Activated CD4-positive, alpha-beta memory T cell treated with anti-CD3 and anti-CD28 coated beads, Interleukin-2, amount 10 ng/mL, durations not matched to agents 7 days and 5 days (primary cell): ENCODE measurements at regions not wholly inside any gene's neighbourhood (a gene's known extent, or its start where the extent isn't known, plus 50 kb on each side); places are given as distances from the start of the nearest gene placed in this dataset.

Experiments
- CTCF ChIA-PET: fragments of 350-600 bp; sonication (Branson Sonifier 250); formaldehyde crosslinking; loops from one replicate; lab custom pipeline; 2021; ENCODE audit warnings: antibody characterized with exemption, inconsistent platforms; lab: Charles Lee
- POLR2A ChIA-PET: fragments of 350-600 bp; sonication (Branson Sonifier 250); formaldehyde crosslinking; loops from one replicate; lab custom pipeline; 2021; ENCODE audit warnings: antibody characterized with exemption; lab: Charles Lee
- DNase-seq: peaks from one replicate; pipeline ENCODE4 v3.0.0-alpha.2; 2020
- H3K27ac Mint-ChIP-seq: one replicate; pipeline ENCODE4 v1.8.0; 2021; ENCODE audit warnings: mild to moderate bottlenecking, mixed read lengths
- H3K27me3 Mint-ChIP-seq: one replicate; pipeline ENCODE4 v1.8.0; 2021; ENCODE audit warnings: mixed read lengths
- H3K36me3 Mint-ChIP-seq: one replicate; pipeline ENCODE4 v1.8.0; 2021; ENCODE audit warnings: low read depth, mixed read lengths
- H3K4me1 Mint-ChIP-seq: one replicate; pipeline ENCODE4 v1.8.0; 2021; ENCODE audit warnings: mixed read lengths
- H3K4me3 Mint-ChIP-seq: one replicate; pipeline ENCODE4 v1.8.0; 2021; ENCODE audit warnings: mild to moderate bottlenecking, mixed read lengths
- H3K9me3 Mint-ChIP-seq: one replicate; pipeline ENCODE4 v1.8.0; 2021; ENCODE audit warnings: mixed read lengths

GRCh38 chrX:5752831-5753230 is 475.8 kb downstream of the NLGN4X start:
- H3K36me3 Mint-ChIP-seq, result no peaks in the 10 kb centered on the region
- ChIA-PET CTCF (no interaction called here), POLR2A (no interaction called here)
- H3K27me3 Mint-ChIP-seq, result no peaks in the 10 kb centered on the region
- H3K4me1 Mint-ChIP-seq, result no peaks in the 10 kb centered on the region
- H3K9me3 Mint-ChIP-seq, result peaks cover 3% of the 10 kb centered on the region
- DNase-seq, result no peak
- no peak overlapping the region for H3K4me3 Mint-ChIP-seq
- H3K27ac Mint-ChIP-seq, result no peak overlapping the region

DNA sequence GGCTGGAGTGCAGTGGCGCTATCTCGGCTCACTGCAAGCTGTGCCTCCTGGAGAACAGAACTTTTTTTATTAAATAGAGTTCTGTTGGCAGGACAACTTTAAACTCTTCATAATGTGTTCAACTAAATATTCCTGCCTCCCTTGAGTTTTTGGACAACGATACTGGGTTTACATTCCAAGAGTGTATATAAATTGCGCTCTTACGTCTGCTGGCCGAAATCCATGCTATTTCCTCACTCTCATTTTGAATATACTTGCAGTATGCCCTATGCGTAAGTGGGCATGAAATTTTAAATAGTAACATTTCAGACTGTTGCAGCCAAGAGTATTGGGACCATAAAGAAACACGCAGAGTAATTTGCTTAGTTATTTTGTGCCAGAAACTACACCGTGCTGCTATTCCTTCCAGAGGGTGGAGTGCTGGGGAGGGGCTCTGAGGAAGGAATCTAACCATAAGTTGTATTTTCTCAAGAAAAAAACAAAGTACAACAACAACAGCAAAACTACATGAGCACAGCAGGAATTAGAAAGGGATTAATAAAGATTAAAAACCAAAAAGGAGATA is 480.0 kb downstream of the NLGN4X start:
- DNase-seq, result no peak
- ChIA-PET POLR2A (no interaction called here), CTCF (no interaction called here)
- no peaks in the 10 kb centered on the region for H3K36me3 Mint-ChIP-seq
- no peaks in the 10 kb centered on the region for H3K4me1 Mint-ChIP-seq
- H3K27me3 Mint-ChIP-seq, result no peaks in the 10 kb centered on the region
- H3K4me3 Mint-ChIP-seq, result no peak overlapping the region
- H3K9me3 Mint-ChIP-seq, result no peaks in the 10 kb centered on the region
- H3K27ac Mint-ChIP-seq, result no peak overlapping the region

GRCh38 chrX:5746231-5746630 is 482.4 kb downstream of the NLGN4X start:
- DNase-seq, result no peak
- ChIA-PET CTCF (no interaction called here), POLR2A (no interaction called here)
- Mint-ChIP-seq H3K27ac (no peak overlapping the region), H3K36me3 (no peaks in the 10 kb centered on the region), H3K4me3 (no peak overlapping the region), H3K27me3 (no peaks in the 10 kb centered on the region), H3K4me1 (no peaks in the 10 kb centered on the region), H3K9me3 (no peaks in the 10 kb centered on the region)

DNA sequence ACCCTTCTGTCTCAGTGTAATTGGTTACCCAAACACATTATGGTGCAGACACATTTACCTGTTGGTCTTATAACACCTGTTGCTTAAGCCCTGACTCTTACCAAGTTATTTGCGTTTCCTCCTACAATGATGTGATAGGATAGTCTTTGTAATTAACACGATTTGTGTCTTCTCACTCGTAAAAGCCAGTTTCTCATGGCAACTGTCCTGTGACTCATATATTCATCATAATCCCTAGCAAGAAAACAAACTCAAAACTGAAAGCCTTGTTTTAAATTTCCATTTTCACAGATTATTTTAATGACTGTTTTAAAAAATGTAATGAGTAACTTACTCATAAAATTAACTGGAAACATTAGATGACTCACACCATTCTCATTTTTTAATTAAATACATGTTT is 495.2 kb downstream of the NLGN4X start:
- H3K4me3 Mint-ChIP-seq, result no peak overlapping the region
- H3K4me1 Mint-ChIP-seq, result no peaks in the 10 kb centered on the region
- POLR2A ChIA-PET, result no interaction called here
- H3K36me3 Mint-ChIP-seq, result no peaks in the 10 kb centered on the region
- CTCF ChIA-PET, result no interaction called here
- H3K27ac Mint-ChIP-seq, result no peak overlapping the region
- DNase-seq, result no peak
- no peaks in the 10 kb centered on the region for H3K27me3 Mint-ChIP-seq
- peaks cover 2% of the 10 kb centered on the region for H3K9me3 Mint-ChIP-seq

DNA sequence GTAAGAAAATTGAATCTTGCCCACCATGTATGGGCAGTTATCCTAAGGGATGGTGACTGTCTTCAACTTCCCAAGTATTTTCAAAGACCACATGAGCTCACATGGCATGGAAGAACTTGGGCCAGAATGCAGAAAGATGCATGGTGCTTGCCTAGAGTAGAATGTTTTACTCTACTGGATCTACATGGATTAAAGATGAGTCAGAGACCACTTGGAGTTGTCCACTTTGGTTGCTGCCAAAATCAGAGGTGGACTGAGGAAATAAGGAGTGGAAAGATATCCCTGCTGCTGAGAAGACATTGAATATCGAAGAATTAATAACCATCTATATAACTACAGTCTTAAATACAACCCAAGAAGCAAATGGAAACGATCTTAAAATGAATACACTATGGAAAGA is 498.1 kb downstream of the NLGN4X start:
- Mint-ChIP-seq H3K9me3 (peaks cover 2% of the 10 kb centered on the region), H3K36me3 (no peaks in the 10 kb centered on the region), H3K27me3 (no peaks in the 10 kb centered on the region), H3K4me1 (no peaks in the 10 kb centered on the region), H3K27ac (no peak overlapping the region), H3K4me3 (no peak overlapping the region)
- ChIA-PET POLR2A (no interaction called here), CTCF (no interaction called here)
- no peak for DNase-seq

GRCh38 chrX:5726224-5726623 is 502.4 kb downstream of the NLGN4X start:
- peaks cover under 1% of the 10 kb centered on the region for H3K9me3 Mint-ChIP-seq
- ChIA-PET CTCF (no interaction called here), POLR2A (no interaction called here)
- H3K36me3 Mint-ChIP-seq, result no peaks in the 10 kb centered on the region
- no peak overlapping the region for H3K27ac Mint-ChIP-seq
- no peak overlapping the region for H3K4me3 Mint-ChIP-seq
- no peaks in the 10 kb centered on the region for H3K27me3 Mint-ChIP-seq
- DNase-seq, result no peak
- no peaks in the 10 kb centered on the region for H3K4me1 Mint-ChIP-seq

GRCh38 chrX:5724123-5724522 is 504.5 kb downstream of the NLGN4X start:
- Mint-ChIP-seq H3K9me3 (no peaks in the 10 kb centered on the region), H3K4me1 (no peaks in the 10 kb centered on the region), H3K27me3 (no peaks in the 10 kb centered on the region), H3K27ac (no peak overlapping the region), H3K4me3 (no peak overlapping the region), H3K36me3 (no peaks in the 10 kb centered on the region)
- CTCF ChIA-PET, result no interaction called here
- no peak for DNase-seq
- POLR2A ChIA-PET, result no interaction called here

DNA sequence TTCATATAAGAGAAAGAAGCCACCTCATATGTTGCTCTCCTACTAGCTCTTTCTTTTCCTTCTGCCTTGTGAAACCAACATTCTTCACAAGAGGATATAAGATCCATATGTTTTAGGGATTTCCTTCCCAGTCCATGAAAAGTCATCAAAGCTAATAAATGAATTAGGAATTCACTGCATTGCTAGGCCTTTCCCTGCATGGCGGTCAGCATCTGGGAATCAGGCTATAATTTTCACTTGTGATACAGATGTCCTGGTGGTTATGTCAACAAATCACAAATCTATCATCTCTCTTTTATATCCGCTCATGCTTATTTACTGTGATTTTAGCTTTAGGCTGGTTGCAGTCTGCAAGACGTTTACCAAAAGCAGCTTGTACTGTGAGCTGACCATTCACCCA is 510.0 kb downstream of the NLGN4X start:
- no peaks in the 10 kb centered on the region for H3K4me1 Mint-ChIP-seq
- no peaks in the 10 kb centered on the region for H3K27me3 Mint-ChIP-seq
- H3K36me3 Mint-ChIP-seq, result no peaks in the 10 kb centered on the region
- H3K27ac Mint-ChIP-seq, result no peak overlapping the region
- no peak overlapping the region for H3K4me3 Mint-ChIP-seq
- ChIA-PET CTCF (no interaction called here), POLR2A (no interaction called here)
- H3K9me3 Mint-ChIP-seq, result no peaks in the 10 kb centered on the region
- DNase-seq, result no peak

DNA sequence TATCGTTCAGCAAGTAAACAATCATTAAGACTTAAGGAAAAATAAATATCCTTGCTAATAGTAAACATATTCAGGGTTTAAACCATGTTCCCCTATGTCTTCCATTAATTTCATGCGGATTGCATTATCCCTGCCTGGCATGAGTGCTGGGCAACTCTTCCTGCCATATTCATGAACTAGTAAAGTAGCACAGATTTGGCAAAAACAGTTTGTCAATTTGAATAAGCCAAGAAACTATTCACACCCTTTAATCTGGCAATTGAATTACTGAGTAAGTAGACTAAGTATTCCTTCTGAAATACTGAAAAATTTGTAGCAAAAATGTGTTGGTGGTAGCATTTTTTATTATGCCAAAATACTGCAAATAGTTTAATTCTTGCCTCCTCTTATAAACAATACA is 512.0 kb downstream of the NLGN4X start:
- Mint-ChIP-seq H3K36me3 (no peaks in the 10 kb centered on the region), H3K27ac (no peak overlapping the region), H3K4me3 (no peak overlapping the region), H3K9me3 (no peaks in the 10 kb centered on the region), H3K27me3 (no peaks in the 10 kb centered on the region), H3K4me1 (no peaks in the 10 kb centered on the region)
- no peak for DNase-seq
- ChIA-PET POLR2A (no interaction called here), CTCF (no interaction called here)

- H3K4me3 Mint-ChIP-seq, result no peak overlapping the region
- no peaks in the 10 kb centered on the region for H3K36me3 Mint-ChIP-seq
- no peak for DNase-seq
- peaks cover 3% of the 10 kb centered on the region for H3K9me3 Mint-ChIP-seq
- H3K27me3 Mint-ChIP-seq, result no peaks in the 10 kb centered on the region
- ChIA-PET CTCF (no interaction called here), POLR2A (no interaction called here)
- no peaks in the 10 kb centered on the region for H3K4me1 Mint-ChIP-seq
- H3K27ac Mint-ChIP-seq, result no peak overlapping the region
Observed at GRCh38 chrX:5708251-5708650, 520.4 kb downstream of the NLGN4X start.

- Mint-ChIP-seq H3K4me1 (no peaks in the 10 kb centered on the region), H3K4me3 (no peak overlapping the region), H3K27me3 (no peaks in the 10 kb centered on the region), H3K27ac (no peak overlapping the region), H3K9me3 (no peaks in the 10 kb centered on the region), H3K36me3 (no peaks in the 10 kb centered on the region)
- DNase-seq, result no peak
- CTCF ChIA-PET, result no interaction called here
- POLR2A ChIA-PET, result no interaction called here
Observed at GRCh38 chrX:5702890-5703289, 525.8 kb downstream of the NLGN4X start.

DNA sequence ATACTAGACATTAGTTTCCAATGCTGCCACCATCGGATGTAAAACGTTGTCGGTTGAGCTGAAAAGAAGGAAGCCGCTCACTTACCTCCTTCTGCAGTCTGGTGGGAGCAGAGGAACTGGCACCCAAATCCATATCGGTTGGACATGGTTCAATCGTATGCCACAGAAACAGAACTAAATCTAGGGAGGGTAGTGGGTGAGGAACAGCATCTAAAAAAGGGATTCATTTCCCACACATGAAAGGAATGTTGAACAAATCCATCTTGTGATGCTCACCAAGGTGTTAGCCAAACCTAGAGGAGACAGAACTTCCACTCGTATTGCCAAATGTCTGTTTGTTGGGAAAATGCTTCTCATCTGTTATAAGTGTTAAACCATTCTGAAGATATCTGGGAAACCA is 532.7 kb downstream of the NLGN4X start:
- DNase-seq, result no peak
- Mint-ChIP-seq H3K36me3 (no peaks in the 10 kb centered on the region), H3K27ac (no peak overlapping the region), H3K4me3 (no peak overlapping the region), H3K4me1 (no peaks in the 10 kb centered on the region), H3K9me3 (no peaks in the 10 kb centered on the region), H3K27me3 (no peaks in the 10 kb centered on the region)
- ChIA-PET CTCF (no interaction called here), POLR2A (no interaction called here)

DNA sequence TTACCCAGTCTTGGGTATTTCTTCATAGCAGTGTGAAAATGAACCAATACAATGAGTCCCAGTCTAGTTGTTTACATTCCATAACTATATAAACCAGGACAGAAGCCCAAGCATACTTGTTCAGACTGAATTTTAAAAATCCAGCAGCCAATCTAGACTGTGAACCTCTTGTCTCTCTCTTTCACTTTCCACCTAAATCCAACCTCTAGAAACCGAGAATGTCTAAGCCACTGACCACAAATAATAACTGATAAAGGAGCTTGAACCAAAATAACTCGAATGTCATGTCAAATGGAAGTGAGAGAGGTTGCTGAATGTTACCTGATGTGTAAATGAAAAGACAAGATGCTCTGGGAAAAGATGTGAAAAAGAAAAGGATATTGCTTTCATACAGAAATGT is 544.7 kb downstream of the NLGN4X start:
- no peak overlapping the region for H3K27ac Mint-ChIP-seq

DNA sequence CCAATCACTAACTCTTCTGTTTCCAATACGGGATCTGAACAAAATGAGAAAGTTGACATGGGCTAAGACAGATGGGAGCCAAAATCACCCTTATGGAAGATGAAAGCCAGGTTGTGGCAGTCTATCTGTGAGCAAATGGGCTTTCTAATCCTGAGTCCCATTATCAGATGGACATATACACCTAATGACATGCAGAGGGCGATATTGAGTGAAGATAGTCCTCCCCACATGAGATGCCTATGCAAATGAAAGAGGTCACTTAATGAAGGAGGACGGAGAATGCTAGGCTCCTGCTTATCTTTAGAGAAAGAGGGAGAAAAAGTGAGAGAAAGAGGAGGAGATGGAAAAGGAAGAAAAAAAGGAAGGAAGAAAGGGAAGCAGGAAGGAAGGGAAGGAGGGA is 547.5 kb downstream of the NLGN4X start:
- no peak for DNase-seq
- ChIA-PET CTCF (no interaction called here), POLR2A (no interaction called here)
- Mint-ChIP-seq H3K36me3 (no peaks in the 10 kb centered on the region), H3K27me3 (no peaks in the 10 kb centered on the region), H3K4me3 (no peak overlapping the region), H3K9me3 (peaks cover 3% of the 10 kb centered on the region), H3K27ac (no peak overlapping the region), H3K4me1 (no peaks in the 10 kb centered on the region)

More for the DNA sequence above, 544.7 kb downstream of the NLGN4X start:
- POLR2A ChIA-PET, result no interaction called here
- CTCF ChIA-PET, result no interaction called here
- Mint-ChIP-seq H3K4me3 (no peak overlapping the region), H3K27me3 (no peaks in the 10 kb centered on the region), H3K9me3 (peaks cover 3% of the 10 kb centered on the region), H3K36me3 (no peaks in the 10 kb centered on the region), H3K4me1 (no peaks in the 10 kb centered on the region)
- DNase-seq, result no peak
